ENCODE measurements at regions not wholly inside any gene's neighbourhood (a gene's known extent, or its start where the extent isn't known, plus 50 kb on each side); places are given as distances from the start of the nearest gene placed in this dataset.

DNA sequence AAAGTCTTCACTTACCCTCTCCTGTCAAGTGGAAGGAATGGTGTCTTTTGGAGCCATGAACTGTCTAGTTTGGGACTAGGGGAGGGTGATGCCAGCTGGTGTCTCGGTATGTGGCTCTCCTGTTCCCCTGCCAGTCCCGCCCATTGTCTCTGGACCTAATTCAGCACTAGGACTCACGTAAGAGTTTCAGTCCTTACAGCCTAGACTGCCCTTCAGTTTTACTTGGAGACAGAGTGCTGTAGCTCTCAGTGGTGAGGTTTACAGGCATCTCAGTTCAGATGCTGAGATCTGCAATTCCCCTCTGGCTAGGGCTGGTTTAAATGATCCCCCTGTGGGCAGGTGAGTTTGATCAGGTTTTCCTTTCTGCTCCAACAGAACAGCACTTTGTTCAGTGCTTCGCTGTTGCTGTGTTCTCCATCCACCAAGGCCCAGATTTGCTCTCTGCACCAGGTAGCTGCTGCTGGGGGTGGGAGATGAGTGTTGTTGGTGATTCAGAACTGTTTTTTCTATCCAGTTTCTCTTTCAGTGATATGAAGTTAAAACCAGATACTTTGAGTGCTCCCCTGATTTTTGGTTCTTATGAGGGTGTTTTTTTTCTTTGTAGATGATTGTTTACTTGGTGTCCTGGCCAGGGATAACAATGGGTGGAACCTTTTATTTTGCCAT, 198.3 kb upstream of the RNPC3 start:
- H3K4me3 ChIP-seq (ENCODE audit: low read depth, low read length, poor library complexity, severe bottlenecking): no peak overlapping the region

DNA sequence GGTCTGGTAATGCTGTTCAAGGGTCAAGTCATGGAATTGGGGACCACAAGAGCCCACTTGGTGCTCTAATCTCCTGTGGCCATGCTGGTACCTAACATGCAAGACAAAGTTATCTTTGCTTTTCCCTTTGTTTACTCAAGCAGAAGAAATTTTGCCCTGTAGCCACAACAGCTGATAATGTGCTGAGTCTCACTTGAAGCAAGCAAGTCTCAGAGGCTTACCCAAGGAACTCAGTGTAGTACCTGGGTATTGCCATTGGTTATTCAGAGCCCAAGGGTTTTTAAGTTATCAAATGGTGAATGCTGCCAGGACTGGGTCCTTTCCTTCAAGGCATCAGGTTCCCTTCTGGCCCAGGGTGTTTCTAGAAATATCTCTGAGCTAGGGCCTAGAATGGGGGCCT, 198.9 kb upstream of the RNPC3 start:
- Histone ChIP-seq H3K4me2 (ENCODE audit: low read length) (no peak overlapping the region), H3K79me2 (ENCODE audit: insufficient read depth, low read depth, low read length) (no peaks in the 10 kb centered on the region), H3K9me2 (ENCODE audit: insufficient read depth, low read length) (no peaks in the 10 kb centered on the region), H4K20me1 (ENCODE audit: insufficient read depth, low read length) (no peaks in the 10 kb centered on the region), H2AFZ (ENCODE audit: low read length) (no peak overlapping the region), H3K9me3 (ENCODE audit: low read length) (no peaks in the 10 kb centered on the region), H3K27ac (ENCODE audit: low read depth, low read length, poor library complexity, severe bottlenecking) (no peak overlapping the region), H3K4me1 (ENCODE audit: insufficient read depth, low read length, poor library complexity, severe bottlenecking) (no peaks in the 10 kb centered on the region), H3K4me3 (ENCODE audit: low read depth, low read length, poor library complexity, severe bottlenecking) (no peak overlapping the region), H3K36me3 (ENCODE audit: insufficient read depth, low read length) (no peaks in the 10 kb centered on the region)
- intact Hi-C loops (cut with micrococcal nuclease; ENCODE audit: unreplicated experiment): no loop called here
- TF ChIP-seq, protein P1, sequence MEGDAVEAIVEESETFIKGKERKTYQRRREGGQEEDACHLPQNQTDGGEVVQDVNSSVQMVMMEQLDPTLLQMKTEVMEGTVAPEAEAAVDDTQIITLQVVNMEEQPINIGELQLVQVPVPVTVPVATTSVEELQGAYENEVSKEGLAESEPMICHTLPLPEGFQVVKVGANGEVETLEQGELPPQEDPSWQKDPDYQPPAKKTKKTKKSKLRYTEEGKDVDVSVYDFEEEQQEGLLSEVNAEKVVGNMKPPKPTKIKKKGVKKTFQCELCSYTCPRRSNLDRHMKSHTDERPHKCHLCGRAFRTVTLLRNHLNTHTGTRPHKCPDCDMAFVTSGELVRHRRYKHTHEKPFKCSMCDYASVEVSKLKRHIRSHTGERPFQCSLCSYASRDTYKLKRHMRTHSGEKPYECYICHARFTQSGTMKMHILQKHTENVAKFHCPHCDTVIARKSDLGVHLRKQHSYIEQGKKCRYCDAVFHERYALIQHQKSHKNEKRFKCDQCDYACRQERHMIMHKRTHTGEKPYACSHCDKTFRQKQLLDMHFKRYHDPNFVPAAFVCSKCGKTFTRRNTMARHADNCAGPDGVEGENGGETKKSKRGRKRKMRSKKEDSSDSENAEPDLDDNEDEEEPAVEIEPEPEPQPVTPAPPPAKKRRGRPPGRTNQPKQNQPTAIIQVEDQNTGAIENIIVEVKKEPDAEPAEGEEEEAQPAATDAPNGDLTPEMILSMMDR (conservative IDR thresholded peaks at IDR 0.05; ENCODE audit: low read length): no peak
- TF ChIP-seq EZH2phosphoT487 (IDR thresholded peaks at IDR 0.05; ENCODE audit: borderline replicate concordance, low read depth, low read length): no peak
- ChIA-PET POLR2A (no interaction called here), CTCF (ENCODE audit: unreplicated experiment) (no interaction called here)
- no TSS peak for BruUV-seq (replicated peaks)
- no peak for DNase-seq (ENCODE audit: low spot score)

More for the DNA sequence above, 198.3 kb upstream of the RNPC3 start:
- Histone ChIP-seq H3K79me2 (ENCODE audit: insufficient read depth, low read depth, low read length) (no peaks in the 10 kb centered on the region), H3K4me1 (ENCODE audit: insufficient read depth, low read length, poor library complexity, severe bottlenecking) (no peaks in the 10 kb centered on the region), H3K4me2 (ENCODE audit: low read length) (no peak overlapping the region), H3K9me2 (ENCODE audit: insufficient read depth, low read length) (no peaks in the 10 kb centered on the region), H3K36me3 (ENCODE audit: insufficient read depth, low read length) (no peaks in the 10 kb centered on the region), H3K9me3 (ENCODE audit: low read length) (no peaks in the 10 kb centered on the region), H2AFZ (ENCODE audit: low read length) (no peak overlapping the region), H3K27ac (ENCODE audit: low read depth, low read length, poor library complexity, severe bottlenecking) (no peak overlapping the region), H4K20me1 (ENCODE audit: insufficient read depth, low read length) (no peaks in the 10 kb centered on the region)
- no peak for TF ChIP-seq EZH2phosphoT487 (IDR thresholded peaks at IDR 0.05; ENCODE audit: borderline replicate concordance, low read depth, low read length)
- TF ChIP-seq, protein P1 (conservative IDR thresholded peaks at IDR 0.05; ENCODE audit: low read length): no peak
- DNase-seq (ENCODE audit: low spot score): no peak
- ChIA-PET POLR2A (no interaction called here), CTCF (ENCODE audit: unreplicated experiment) (no interaction called here)
- no TSS peak for BruUV-seq (replicated peaks)
- intact Hi-C loops (cut with micrococcal nuclease; ENCODE audit: unreplicated experiment): no loop called here

DNA sequence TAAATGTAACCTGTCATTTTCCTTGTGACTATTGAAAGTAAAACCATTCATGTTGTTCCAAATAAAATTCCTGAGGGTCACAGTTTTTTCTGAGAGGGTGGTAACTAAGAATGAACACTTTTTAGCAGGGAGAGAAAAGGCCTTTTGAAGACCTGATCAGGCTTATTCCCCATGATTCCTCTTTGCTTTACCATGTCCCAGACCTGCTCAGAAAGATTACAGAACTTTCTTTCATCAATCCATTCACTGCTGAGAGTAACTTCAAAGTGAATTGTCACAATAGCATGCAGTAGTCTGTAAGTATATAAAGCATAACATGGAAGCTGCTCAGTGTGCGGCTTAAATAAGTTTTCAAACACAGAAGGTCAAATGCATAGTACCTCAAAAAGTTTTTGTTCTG, 201.5 kb upstream of the COL11A1 start:
- DNase-seq (ENCODE audit: low spot score): no peak
- no peaks in the 10 kb centered on the region for H3K36me3 ChIP-seq (ENCODE audit: insufficient read depth, low read length)
- no peaks in the 10 kb centered on the region for H3K4me1 ChIP-seq (ENCODE audit: insufficient read depth, low read length, poor library complexity, severe bottlenecking)
- BruUV-seq (replicated peaks): no TSS peak
- no peak overlapping the region for H3K27ac ChIP-seq (ENCODE audit: low read depth, low read length, poor library complexity, severe bottlenecking)
- H4K20me1 ChIP-seq (ENCODE audit: insufficient read depth, low read length): no peaks in the 10 kb centered on the region
- H3K79me2 ChIP-seq (ENCODE audit: insufficient read depth, low read depth, low read length): no peaks in the 10 kb centered on the region
- no peaks in the 10 kb centered on the region for H3K9me3 ChIP-seq (ENCODE audit: low read length)
- no peak for TF ChIP-seq EZH2phosphoT487 (IDR thresholded peaks at IDR 0.05; ENCODE audit: borderline replicate concordance, low read depth, low read length)
- no peak overlapping the region for H2AFZ ChIP-seq (ENCODE audit: low read length)
- POLR2A ChIA-PET: no interaction called here
- H3K9me2 ChIP-seq (ENCODE audit: insufficient read depth, low read length): no peaks in the 10 kb centered on the region
- CTCF ChIA-PET (ENCODE audit: unreplicated experiment): no interaction called here
- intact Hi-C loops (cut with micrococcal nuclease; ENCODE audit: unreplicated experiment): no loop called here
- H3K4me3 ChIP-seq (ENCODE audit: low read depth, low read length, poor library complexity, severe bottlenecking): no peak overlapping the region
- H3K4me2 ChIP-seq (ENCODE audit: low read length): no peak overlapping the region

All from OCI-LY7 (cell line).